ENCODE measurements at regions not wholly inside any gene's neighbourhood (a gene's known extent, or its start where the extent isn't known, plus 50 kb on each side); places are given as distances from the start of the nearest gene placed in this dataset.

- DNase-seq (ENCODE audit: insufficient read length, low spot score) (no peak), FAIRE-seq (no peak)
- no peak for TF ChIP-seq CTCF (IDR thresholded peaks at IDR 0.05; ENCODE audit: insufficient read depth, missing control alignments)
These were observed 1168.2 kb upstream of the C9orf72 start for GRCh38 chr9:28741459-28741858.

GRCh38 chr9:28747351-28747985 is 1174.2 kb upstream of the C9orf72 start:
- FAIRE-seq (no peak), DNase-seq (ENCODE audit: insufficient read length, low spot score) (no peak)
- TF ChIP-seq CTCF (IDR thresholded peaks at IDR 0.05; ENCODE audit: insufficient read depth, missing control alignments) = no peak

- no peak for TF ChIP-seq CTCF (IDR thresholded peaks at IDR 0.05; ENCODE audit: insufficient read depth, missing control alignments)
- DNase-seq (ENCODE audit: insufficient read length, low spot score) (no peak), FAIRE-seq (no peak)
These were observed 1176.9 kb upstream of the C9orf72 start for GRCh38 chr9:28750136-28750535.

GRCh38 chr9:28758341-28758740 is 1185.1 kb upstream of the C9orf72 start:
- FAIRE-seq (no peak), DNase-seq (ENCODE audit: insufficient read length, low spot score) (no peak)
- TF ChIP-seq CTCF (IDR thresholded peaks at IDR 0.05; ENCODE audit: insufficient read depth, missing control alignments) = no peak

GRCh38 chr9:28758971-28759370 is 1185.7 kb upstream of the C9orf72 start:
- FAIRE-seq (no peak), DNase-seq (ENCODE audit: insufficient read length, low spot score) (no peak)
- no peak for TF ChIP-seq CTCF (IDR thresholded peaks at IDR 0.05; ENCODE audit: insufficient read depth, missing control alignments)

- TF ChIP-seq CTCF (IDR thresholded peaks at IDR 0.05; ENCODE audit: insufficient read depth, missing control alignments) = no peak
- FAIRE-seq = no peak
- DNase-seq (ENCODE audit: insufficient read length, low spot score) = no peak
These were observed 1188.9 kb upstream of the C9orf72 start for GRCh38 chr9:28762167-28762566.

GRCh38 chr9:28764532-28764931 is 1191.3 kb upstream of the C9orf72 start:
- TF ChIP-seq CTCF (IDR thresholded peaks at IDR 0.05; ENCODE audit: insufficient read depth, missing control alignments) = no peak
- DNase-seq (ENCODE audit: insufficient read length, low spot score) (no peak), FAIRE-seq (no peak)

Data from D721Med (cell line).